ENCODE measurements at regions not wholly inside any gene's neighbourhood (a gene's known extent, or its start where the extent isn't known, plus 50 kb on each side); places are given as distances from the start of the nearest gene placed in this dataset.

- no peak for TF ChIP-seq CTCF (IDR thresholded peaks at IDR 0.05; ENCODE audit: low read depth, low read length, missing input control)
- TF ChIP-seq RXRA (IDR thresholded peaks at IDR 0.05): no peak
- TF ChIP-seq SP1 (IDR thresholded peaks at IDR 0.05): no peak
- no peak for TF ChIP-seq JUND (IDR thresholded peaks at IDR 0.05)
- no peak for TF ChIP-seq ZBTB33 (IDR thresholded peaks at IDR 0.05)
- no peak for TF ChIP-seq TAF1 (conservative IDR thresholded peaks at IDR 0.05)
- no peak for TF ChIP-seq ATF3 (IDR thresholded peaks at IDR 0.05)
These were observed 446.2 kb upstream of the RIOK2 start for GRCh38 chr5:97629276-97629675.

Data from liver (tissue), 3 donors.